ENCODE measurements at regions not wholly inside any gene's neighbourhood (a gene's known extent, or its start where the extent isn't known, plus 50 kb on each side); places are given as distances from the start of the nearest gene placed in this dataset.
"Not testable (repeated sequence)": the region's sequence is repeated elsewhere in the genome, so short reads cannot be mapped to it uniquely, and the experiment has no call there.

- no peak for DNase-seq (ENCODE audit: extremely low read depth in 1 of 2, low read depth in 1 of 2)
Observed at GRCh38 chr6:4510317-4510716, 265.9 kb upstream of the CDYL start.

- no peak for DNase-seq (ENCODE audit: extremely low read depth in 1 of 2, low read depth in 1 of 2)
Observed at GRCh38 chr6:4509506-4509905, 266.7 kb upstream of the CDYL start.

GRCh38 chr6:4506792-4507191 is 269.4 kb upstream of the CDYL start:
- DNase-seq (ENCODE audit: extremely low read depth in 1 of 2, low read depth in 1 of 2), result no peak

DNA sequence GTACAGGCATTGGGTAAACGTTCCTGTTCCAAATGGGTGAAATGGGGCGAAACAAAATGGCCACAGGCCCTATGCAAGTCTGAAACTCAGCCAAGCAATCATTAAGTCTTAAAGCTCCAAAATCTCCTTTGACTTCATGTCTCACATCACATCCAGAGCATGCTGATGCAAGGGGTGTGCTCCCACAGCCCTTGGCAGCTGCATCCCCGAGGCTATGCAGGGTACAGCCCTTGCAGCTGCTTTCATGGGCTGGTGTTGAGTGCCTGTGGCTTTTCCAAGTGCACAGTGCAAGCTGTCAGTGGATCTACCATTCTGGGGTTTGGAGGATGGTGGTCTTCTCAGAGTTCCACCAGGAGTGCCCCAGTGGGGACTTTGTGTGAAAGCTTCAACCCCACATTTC is 270.0 kb upstream of the CDYL start:
- DNase-seq (ENCODE audit: extremely low read depth in 1 of 2, low read depth in 1 of 2), result no peak

DNA sequence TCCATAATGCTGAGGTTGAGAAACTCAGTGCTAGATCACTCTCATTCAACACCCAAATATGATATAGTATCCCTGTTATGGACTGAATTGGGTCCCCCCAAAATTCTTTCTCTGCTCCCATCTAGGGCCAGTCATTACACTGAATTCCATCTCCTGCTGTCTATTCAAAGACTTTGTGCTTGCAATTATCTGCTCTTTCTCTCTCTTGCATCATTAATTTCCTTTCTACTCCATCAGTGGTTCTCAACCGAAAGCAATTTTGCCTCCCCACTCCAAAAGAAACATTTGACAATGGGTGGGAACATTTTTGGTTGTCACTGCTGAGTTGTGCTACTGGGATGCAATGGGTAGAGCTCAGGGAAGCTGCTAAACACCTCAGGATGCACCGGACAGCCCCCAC is 271.5 kb upstream of the CDYL start:
- no peak for DNase-seq (ENCODE audit: extremely low read depth in 1 of 2, low read depth in 1 of 2)

- no peak for DNase-seq (ENCODE audit: extremely low read depth in 1 of 2, low read depth in 1 of 2)
Observed at GRCh38 chr6:4503700-4504099, 272.5 kb upstream of the CDYL start.

- DNase-seq (ENCODE audit: extremely low read depth in 1 of 2, low read depth in 1 of 2), result no peak
Observed at GRCh38 chr6:4496284-4496683, 279.9 kb upstream of the CDYL start.

DNA sequence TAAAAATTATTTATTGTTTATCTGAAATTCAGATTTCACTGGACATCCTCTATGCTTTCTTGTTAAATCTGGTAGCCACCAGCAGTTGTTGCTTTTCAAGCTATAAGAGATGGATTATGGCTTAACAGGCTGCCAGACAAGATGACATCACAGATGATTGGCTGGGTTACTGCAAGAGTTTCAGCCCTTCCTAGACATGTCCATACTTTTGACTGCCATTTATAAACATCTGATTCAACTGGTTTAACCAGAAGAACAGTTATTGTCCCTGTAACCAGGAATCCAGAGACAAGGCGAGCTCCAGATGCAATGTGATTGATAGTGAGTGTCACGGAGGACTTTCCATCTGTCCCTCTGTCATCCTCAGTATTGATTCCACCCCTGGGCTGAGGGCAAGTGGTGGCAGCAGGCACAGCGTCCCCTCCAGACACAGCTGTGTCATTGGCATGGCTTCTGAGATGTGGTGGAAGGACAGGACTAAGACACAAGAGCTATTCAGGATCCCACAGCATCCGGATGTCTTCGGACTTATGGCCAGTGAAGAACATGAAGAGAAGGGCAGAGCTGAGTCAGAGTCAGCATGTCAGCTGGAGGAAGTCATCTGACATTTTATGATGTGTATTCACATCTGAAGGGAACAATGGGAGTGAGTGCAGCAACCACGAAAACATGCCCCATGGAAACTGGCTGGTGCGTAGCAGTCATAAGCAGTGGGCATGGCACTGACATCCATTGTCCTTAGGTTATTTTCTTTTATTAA is 284.5 kb upstream of the CDYL start:
- DNase-seq (ENCODE audit: extremely low read depth in 1 of 2, low read depth in 1 of 2), result no peak

DNA sequence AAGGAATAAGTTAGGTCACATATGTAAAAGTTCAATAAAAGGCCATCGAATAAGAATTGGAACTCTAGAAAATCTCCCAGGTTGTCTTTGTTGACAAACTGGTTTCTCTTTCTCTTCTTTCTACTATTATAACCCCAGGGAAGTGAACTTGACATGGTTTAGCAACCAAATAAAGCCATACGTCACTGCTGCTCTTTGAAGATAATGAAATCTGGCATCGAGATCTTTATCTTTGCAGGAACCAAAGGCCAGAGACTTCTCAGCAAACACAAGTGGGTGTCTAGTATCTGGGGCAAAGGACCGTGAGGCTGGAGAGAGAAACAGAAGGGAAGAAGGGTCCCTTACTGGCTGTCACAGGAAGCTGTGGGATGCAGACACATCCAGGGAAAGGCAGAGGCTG is 286.7 kb upstream of the CDYL start:
- no peak for DNase-seq (ENCODE audit: extremely low read depth in 1 of 2, low read depth in 1 of 2)

GRCh38 chr6:4488389-4488788 is 287.8 kb upstream of the CDYL start:
- no peak for DNase-seq (ENCODE audit: extremely low read depth in 1 of 2, low read depth in 1 of 2)

- DNase-seq (ENCODE audit: extremely low read depth in 1 of 2, low read depth in 1 of 2), result no peak
Observed at GRCh38 chr6:4487538-4487937, 288.7 kb upstream of the CDYL start.

GRCh38 chr6:4486568-4487315 is 289.5 kb upstream of the CDYL start:
- no peak for DNase-seq (ENCODE audit: extremely low read depth in 1 of 2, low read depth in 1 of 2)

DNA sequence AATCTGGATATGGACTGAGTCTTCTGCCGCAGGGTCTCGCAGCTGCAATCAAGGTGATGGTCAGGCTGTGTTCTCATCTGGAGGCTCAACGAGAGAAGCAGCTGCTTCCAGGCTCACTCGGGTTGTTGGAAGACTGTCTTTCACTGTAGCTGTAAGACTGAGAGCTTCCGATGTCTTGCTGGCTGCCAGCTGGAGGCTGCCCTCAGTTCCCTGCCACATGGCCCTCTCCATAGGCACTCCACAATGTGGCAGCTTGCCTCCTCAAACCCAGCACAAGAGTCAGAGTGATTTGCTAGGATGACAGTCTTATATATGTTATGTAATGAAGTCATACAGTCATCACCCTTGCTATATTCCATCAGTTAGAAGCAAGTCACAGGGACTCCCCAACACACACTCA is 290.5 kb upstream of the CDYL start:
- DNase-seq (ENCODE audit: extremely low read depth in 1 of 2, low read depth in 1 of 2), result no peak

DNA sequence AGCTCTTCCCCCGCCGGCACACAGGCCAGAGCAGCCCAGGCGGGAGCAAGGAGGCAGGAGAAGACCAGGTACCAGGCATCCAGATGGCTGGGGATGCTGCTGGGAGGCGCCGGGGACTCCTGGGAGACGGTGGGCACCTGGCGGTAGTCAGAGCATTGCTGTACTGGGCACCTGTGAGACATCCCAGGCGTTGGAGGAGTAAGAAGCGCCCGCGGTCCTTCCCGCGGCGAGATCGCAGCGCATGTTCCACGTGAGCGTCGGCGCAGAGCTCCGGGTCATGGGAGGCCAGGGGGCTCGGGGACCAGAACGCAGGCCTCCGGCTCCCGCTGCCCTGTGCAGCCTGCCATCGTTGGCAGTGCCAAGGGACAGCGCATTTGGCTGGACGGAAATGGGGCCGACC is 293.7 kb upstream of the CDYL start:
- DNase-seq (ENCODE audit: extremely low read depth in 1 of 2, low read depth in 1 of 2), result no peak

GRCh38 chr6:4480788-4481735 is 295.1 kb upstream of the CDYL start:
- DNase-seq (ENCODE audit: extremely low read depth in 1 of 2, low read depth in 1 of 2), result no peak

DNA sequence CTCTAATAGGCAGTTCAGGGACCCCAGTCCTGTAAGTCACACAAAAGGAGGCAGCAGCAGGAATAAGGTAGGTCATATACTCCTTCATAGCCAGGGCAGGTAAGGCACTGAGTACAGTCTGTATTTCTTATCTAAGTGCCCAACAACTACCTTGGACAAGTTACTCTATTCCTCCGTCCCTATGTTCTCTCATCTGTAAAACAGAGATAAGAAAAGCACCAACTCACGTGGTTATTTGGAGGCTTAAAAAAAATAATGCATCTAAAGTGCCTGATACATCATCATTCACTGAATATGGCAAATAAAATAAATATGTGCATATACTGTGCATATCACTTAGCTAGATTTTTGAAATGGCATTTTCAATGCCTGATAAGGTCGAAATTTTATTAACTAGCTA is 298.1 kb upstream of the CDYL start:
- DNase-seq (ENCODE audit: extremely low read depth in 1 of 2, low read depth in 1 of 2), result no peak

- DNase-seq (ENCODE audit: extremely low read depth in 1 of 2, low read depth in 1 of 2), result no peak
Observed at GRCh38 chr6:4474810-4475209, 301.4 kb upstream of the CDYL start.

GRCh38 chr6:4472969-4473642 is 303.1 kb upstream of the CDYL start:
- no peak for DNase-seq (ENCODE audit: extremely low read depth in 1 of 2, low read depth in 1 of 2)

DNA sequence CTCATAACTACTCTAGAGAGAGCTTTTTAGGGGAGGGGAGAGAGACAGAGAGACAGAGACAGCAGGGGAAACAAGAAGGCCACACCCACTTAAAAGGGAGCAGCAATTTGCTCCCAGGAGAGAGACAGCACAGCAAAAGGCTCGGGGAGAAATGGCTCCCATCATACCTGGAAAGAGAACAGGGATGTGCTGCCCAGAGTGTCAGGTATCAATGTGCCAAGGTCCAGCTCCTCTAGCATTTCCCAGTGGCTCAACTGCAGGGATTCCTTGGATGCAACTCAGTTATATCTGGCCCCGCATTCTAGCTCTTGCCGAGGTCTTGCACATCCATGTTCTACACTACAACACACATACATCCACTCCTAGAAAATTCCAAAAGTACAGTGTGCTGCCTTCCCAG is 304.0 kb upstream of the CDYL start:
- DNase-seq (ENCODE audit: extremely low read depth in 1 of 2, low read depth in 1 of 2), result no peak

- DNase-seq (ENCODE audit: extremely low read depth in 1 of 2, low read depth in 1 of 2), result not testable (repeated sequence)
Observed at GRCh38 chr6:4471515-4471914, 304.7 kb upstream of the CDYL start.

DNA sequence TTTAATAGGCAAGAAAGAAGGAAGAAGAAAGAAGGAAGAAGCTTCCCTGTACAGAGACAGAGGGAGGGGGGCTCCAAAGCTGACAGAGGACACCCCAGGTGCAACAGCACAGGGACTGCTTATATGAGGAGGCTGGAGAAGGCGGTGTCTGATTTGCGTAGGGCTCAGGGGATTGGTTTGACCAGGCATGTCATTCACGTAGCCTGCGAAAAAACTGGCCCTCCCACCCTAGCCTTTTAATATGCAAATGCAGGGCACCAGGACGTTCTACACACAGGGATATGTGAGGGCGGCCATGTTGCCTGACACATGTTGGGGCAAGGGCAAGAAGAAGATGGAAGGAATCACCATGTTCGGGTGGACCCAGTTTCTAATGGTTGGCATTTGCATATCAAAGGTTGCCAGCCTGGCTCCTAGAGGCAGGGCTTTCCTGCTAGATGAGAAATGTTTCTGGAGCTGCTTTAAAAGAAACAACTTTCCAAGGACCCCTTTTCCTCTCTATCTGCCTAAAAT is 305.4 kb upstream of the CDYL start:
- no peak for DNase-seq (ENCODE audit: extremely low read depth in 1 of 2, low read depth in 1 of 2)

Measured in activated CD8-positive, alpha-beta memory T cell treated with anti-CD3 and anti-CD28 coated beads for 1 hour (primary cell).